T-cell (primary cell): ENCODE measurements at regions not wholly inside any gene's neighbourhood (a gene's known extent, or its start where the extent isn't known, plus 50 kb on each side); places are given as distances from the start of the nearest gene placed in this dataset.
A peak's percentile ranks its signal among the peaks of the same experiment; 100 is the strongest.

Source experiments
- ATAC-seq, 4 experiments: fragments of 200-7000 bp in 3 of 4; fragments of 150-1000 bp in 1 of 4; cut with Tn5 transposase; replicated peaks in 1 of 4; 1 replicate in 3 of 4; 2 replicates in 1 of 4; pipeline ENCODE4 v1.10.0; 2021; ENCODE audit warnings: moderate library complexity in 3 of 4, mild to moderate bottlenecking in 2 of 4, moderate number of reproducible peaks in 1 of 4
- CTCF ChIA-PET, 2 donors: fragments of 300-600 bp; sonication (Branson Sonifier 250); formaldehyde crosslinking; loops; one replicate each; lab custom pipeline; 2022; ENCODE audit warnings: antibody characterized with exemption in 2 of 2; lab: Charles Lee
- POLR2A ChIA-PET, 2 donors: fragments of 300-600 bp; sonication (Branson Sonifier 250); formaldehyde crosslinking; loops; one replicate each; lab custom pipeline; 2022; ENCODE audit warnings: antibody characterized with exemption in 2 of 2; lab: Charles Lee
- DNase-seq, 35 experiments: peaks; one replicate each; pipeline versions ENCODE4 v3.0.0 to v3.0.0-alpha.2; 2013 to 2023
- H3K27ac ChIP-seq: one replicate; pipeline ENCODE4 v1.5.1; 2013; ENCODE audit warnings: low read length
- H3K27me3 ChIP-seq, 2 experiments: replicated peaks in 1 of 2; 1 replicate in 1 of 2; 2 replicates in 1 of 2; pipeline versions ENCODE4 v1.6.1 to v1.7.0; 2013; ENCODE audit warnings: low read length in 1 of 2, mixed read lengths in 1 of 2; ENCODE audit not compliant: control insufficient read depth in 2 of 2, insufficient read depth in 2 of 2; ENCODE audit errors: extremely low read depth in 1 of 2
- H3K36me3 ChIP-seq, 2 donors: 1 replicate in 1 of 2; 2 replicates in 1 of 2; pipeline versions ENCODE4 v1.6.1 to v1.7.0; 2013; ENCODE audit warnings: low read length in 1 of 2; ENCODE audit not compliant: control insufficient read depth in 2 of 2, insufficient read depth in 1 of 2; ENCODE audit errors: extremely low read depth in 1 of 2
- H3K4me1 ChIP-seq, 2 experiments: 1 replicate in 1 of 2; 2 replicates in 1 of 2; pipeline versions ENCODE4 v1.6.1 to v1.7.0; 2013; ENCODE audit warnings: low read length in 2 of 2, mixed read lengths in 1 of 2; ENCODE audit not compliant: insufficient read depth in 2 of 2, control insufficient read depth in 1 of 2; ENCODE audit errors: extremely low read depth in 1 of 2
- H3K4me3 ChIP-seq, 2 donors: 1 replicate in 1 of 2; 2 replicates in 1 of 2; pipeline versions ENCODE4 v1.5.1 to v1.7.0; 2013; ENCODE audit warnings: mild to moderate bottlenecking in 2 of 2, low read length in 1 of 2, moderate library complexity in 1 of 2; ENCODE audit not compliant: control insufficient read depth in 1 of 2; ENCODE audit errors: extremely low read depth in 1 of 2
- H3K9me3 ChIP-seq: 2 replicates; pipeline ENCODE4 v1.7.0; 2013
- H3K27ac Mint-ChIP-seq, 2 donors: one replicate each; pipeline ENCODE4 v1.8.0; 2020 to 2021; ENCODE audit warnings: mild to moderate bottlenecking in 2 of 2, mixed read lengths in 2 of 2
- H3K27me3 Mint-ChIP-seq, 2 donors: one replicate each; pipeline ENCODE4 v1.8.0; 2021 to 2022; ENCODE audit warnings: mixed read lengths in 2 of 2
- H3K36me3 Mint-ChIP-seq: one replicate; pipeline ENCODE4 v1.8.0; 2021; ENCODE audit warnings: mixed read lengths
- H3K4me1 Mint-ChIP-seq, 3 donors: one replicate each; pipeline ENCODE4 v1.8.0; 2020 to 2022; ENCODE audit warnings: mixed read lengths in 3 of 3, mild to moderate bottlenecking in 1 of 3
- H3K4me3 Mint-ChIP-seq, 3 donors: one replicate each; pipeline ENCODE4 v1.8.0; 2020 to 2022; ENCODE audit warnings: mild to moderate bottlenecking in 3 of 3, mixed read lengths in 3 of 3, moderate library complexity in 3 of 3
- H3K9me3 Mint-ChIP-seq, 3 donors: one replicate each; pipeline ENCODE4 v1.8.0; 2020 to 2022; ENCODE audit warnings: mixed read lengths in 3 of 3
- WGBS: methylation state at CpG from one replicate; pipeline ENCODE4 v1.1.5; 2013; ENCODE audit warnings: missing lambda C conversion rate; ENCODE audit not compliant: insufficient coverage; 5-methylcytosine and 5-hydroxymethylcytosine counted together

GRCh38 chr10:47195274-47195885 is 104.6 kb upstream of the GDF10 start:
- WGBS, result 58% methylated on average over 9 of the region's 15 CpGs
- no peak for ATAC-seq
- no peak overlapping the region for H3K4me3 Mint-ChIP-seq
- H3K36me3 Mint-ChIP-seq, result no peaks in the 10 kb centered on the region
- H3K36me3 ChIP-seq, result no peaks in the 10 kb centered on the region
- H3K27me3 Mint-ChIP-seq, result no peaks in the 10 kb centered on the region
- no peaks in the 10 kb centered on the region for H3K9me3 ChIP-seq
- POLR2A ChIA-PET, result no interaction called here
- H3K4me1 ChIP-seq, result no peaks in the 10 kb centered on the region
- H3K9me3 Mint-ChIP-seq, result no peaks in the 10 kb centered on the region
- no peak overlapping the region for H3K27ac Mint-ChIP-seq
- H3K27ac ChIP-seq, result no peak overlapping the region
- CTCF ChIA-PET, result no interaction called here
- no peak overlapping the region for H3K4me3 ChIP-seq
- H3K27me3 ChIP-seq, result peaks cover 0 to 4% of the 10 kb centered on the region in 2 experiments
- H3K4me1 Mint-ChIP-seq, result peaks cover 12 to 14% (median 12%) of the 10 kb centered on the region in 3 donors
- DNase-seq, result no peak

GRCh38 chr10:47196691-47197090 is 103.3 kb upstream of the GDF10 start:
- Mint-ChIP-seq H3K9me3 (no peaks in the 10 kb centered on the region), H3K27me3 (no peaks in the 10 kb centered on the region), H3K4me3 (no peak overlapping the region), H3K4me1 (peaks cover 12 to 18% (median 12%) of the 10 kb centered on the region in 3 donors), H3K36me3 (no peaks in the 10 kb centered on the region), H3K27ac (no peak overlapping the region)
- ATAC-seq (no peak), DNase-seq (no peak)
- Histone ChIP-seq H3K4me3 (no peak overlapping the region), H3K4me1 (no peaks in the 10 kb centered on the region), H3K9me3 (no peaks in the 10 kb centered on the region), H3K36me3 (no peaks in the 10 kb centered on the region), H3K27me3 (peaks cover 0 to 4% of the 10 kb centered on the region in 2 experiments), H3K27ac (no peak overlapping the region)
- ChIA-PET CTCF (no interaction called here), POLR2A (no interaction called here)
- WGBS, result 95% methylated on average over 7 of the region's 8 CpGs

- Mint-ChIP-seq H3K36me3 (no peaks in the 10 kb centered on the region), H3K9me3 (peaks cover 0 to 2% (median 0%) of the 10 kb centered on the region in 3 donors), H3K4me3 (no peak overlapping the region), H3K27me3 (no peaks in the 10 kb centered on the region), H3K4me1 (peaks cover 12 to 21% (median 13%) of the 10 kb centered on the region in 3 donors), H3K27ac (no peak overlapping the region)
- Histone ChIP-seq H3K4me1 (no peaks in the 10 kb centered on the region), H3K36me3 (no peaks in the 10 kb centered on the region), H3K27me3 (no peaks in the 10 kb centered on the region), H3K9me3 (no peaks in the 10 kb centered on the region), H3K4me3 (no peak overlapping the region), H3K27ac (no peak overlapping the region)
- no peak for ATAC-seq
- 57% methylated on average over 2 of the region's 4 CpGs for WGBS
- ChIA-PET POLR2A (no interaction called here), CTCF (interaction anchor here in 1 of 2 donors (0.5 kb wide), 1 partner anchor 123 kb away, joined by 3 read pairs; no protein-coding TSS in a partner anchor)
- no peak for DNase-seq
Measured at GRCh38 chr10:47198221-47198620, 101.8 kb upstream of the GDF10 start.

- Mint-ChIP-seq H3K27ac (peak overlapping the region; percentile 91 to 97), H3K36me3 (no peaks in the 10 kb centered on the region), H3K27me3 (no peaks in the 10 kb centered on the region), H3K9me3 (peaks cover 0 to 3% (median 3%) of the 10 kb centered on the region in 3 donors), H3K4me1 (peaks cover 55 to 71% (median 55%) of the 10 kb centered on the region in 3 donors), H3K4me3 (peak overlapping the region in 1 of 3 donors; percentile 79)
- POLR2A ChIA-PET, result interaction anchor here in 1 of 2 donors (0.6 kb wide), 1 partner anchor 56 kb away, joined by 4 read pairs; no protein-coding TSS in a partner anchor
- CTCF ChIA-PET, result no interaction called here
- no peak for DNase-seq
- no CpG with 5 or more reads among the region's 2 CpGs for WGBS
- Histone ChIP-seq H3K27ac (peak overlapping the region; percentile 70), H3K4me3 (no peak overlapping the region), H3K27me3 (no peaks in the 10 kb centered on the region), H3K9me3 (no peaks in the 10 kb centered on the region), H3K4me1 (peaks cover 32 to 39% of the 10 kb centered on the region in 2 experiments), H3K36me3 (no peaks in the 10 kb centered on the region)
- no peak for ATAC-seq
Measured at GRCh38 chr10:47205192-47205591, 94.8 kb upstream of the GDF10 start.

GRCh38 chr10:47206449-47207280 is 93.3 kb upstream of the GDF10 start:
- peak; percentile 86 to 94 (median 90) for ATAC-seq

GRCh38 chr10:47207281-47207615 is 92.7 kb upstream of the GDF10 start:
- WGBS, result no CpG with 5 or more reads among the region's 4 CpGs
- Histone ChIP-seq H3K27me3 (no peaks in the 10 kb centered on the region), H3K9me3 (no peaks in the 10 kb centered on the region), H3K27ac (peak overlapping the region; percentile 70), H3K4me1 (peaks cover 32 to 39% of the 10 kb centered on the region in 2 experiments), H3K4me3 (peak overlapping the region; percentile 5 to 51), H3K36me3 (no peaks in the 10 kb centered on the region)
- ATAC-seq, result peak; percentile 44 to 61 (median 52)
- DNase-seq, result peak in 5 of 35 experiments; percentile 4 to 41 (median 18)
- peaks cover 62 to 82% (median 64%) of the 10 kb centered on the region in 3 donors for H3K4me1 Mint-ChIP-seq
- peaks cover 3% of the 10 kb centered on the region for H3K36me3 Mint-ChIP-seq
- no peaks in the 10 kb centered on the region for H3K27me3 Mint-ChIP-seq
- ChIA-PET POLR2A (interaction anchor here (0.6 to 1.1 kb wide), 2 partner anchors 52 to 1468 kb away, joined by 3 to 4 read pairs; no protein-coding TSS in a partner anchor), CTCF (interaction anchor here (0.6 to 1.5 kb wide), 3 partner anchors 159 to 1282 kb away, joined by 3 to 7 read pairs (median 3); no protein-coding TSS in a partner anchor)
- peak overlapping the region; percentile 2 to 79 (median 47) for H3K4me3 Mint-ChIP-seq
- H3K9me3 Mint-ChIP-seq, result peaks cover 0 to 6% (median 3%) of the 10 kb centered on the region in 3 donors
- peak overlapping the region; percentile 91 to 97 for H3K27ac Mint-ChIP-seq

More at GRCh38 chr10:47206449-47207280, 93.3 kb upstream of the GDF10 start:
- Mint-ChIP-seq H3K4me1 (peaks cover 62 to 76% (median 64%) of the 10 kb centered on the region in 3 donors), H3K4me3 (peak overlapping the region; percentile 25 to 79 (median 47)), H3K36me3 (no peaks in the 10 kb centered on the region), H3K27ac (peak overlapping the region; percentile 91 to 97), H3K27me3 (no peaks in the 10 kb centered on the region), H3K9me3 (peaks cover 0 to 3% (median 3%) of the 10 kb centered on the region in 3 donors)
- Histone ChIP-seq H3K27ac (peak overlapping the region; percentile 70), H3K9me3 (no peaks in the 10 kb centered on the region), H3K4me1 (peaks cover 32 to 39% of the 10 kb centered on the region in 2 experiments), H3K4me3 (peak overlapping the region in 1 of 2 donors; percentile 51), H3K27me3 (no peaks in the 10 kb centered on the region), H3K36me3 (no peaks in the 10 kb centered on the region)
- ChIA-PET POLR2A (interaction anchor here (0.6 to 1.1 kb wide), 2 partner anchors 53 to 1468 kb away, joined by 3 to 4 read pairs; no protein-coding TSS in a partner anchor), CTCF (interaction anchor here (1.4 to 1.5 kb wide), 2 partner anchors 159 kb away, joined by 3 read pairs; no protein-coding TSS in a partner anchor)
- WGBS, result 0% methylated on average over 2 of the region's 3 CpGs
- DNase-seq, result peak in 13 of 35 experiments; percentile 4 to 60 (median 13)
